Natural killer cell (primary cell): ENCODE measurements at regions not wholly inside any gene's neighbourhood (a gene's known extent, or its start where the extent isn't known, plus 50 kb on each side); places are given as distances from the start of the nearest gene placed in this dataset.

Experiments used
- ATAC-seq, 3 donors: fragments of 150-1000 bp in 2 of 3; fragments of 200-7000 bp in 1 of 3; cut with Tn5 transposase; 1 replicate in 1 of 3; 2 replicates in 2 of 3; pipeline ENCODE4 v1.10.0; 2021; ENCODE audit warnings: mild to moderate bottlenecking in 2 of 3, moderate library complexity in 2 of 3
- DNase-seq, 2 donors: peaks; one replicate each; pipeline versions ENCODE4 v3.0.0 to v3.0.0-alpha.2; 2013 to 2021; ENCODE audit warnings: mixed read lengths in 1 of 2
- H3K27ac ChIP-seq: one replicate; pipeline ENCODE4 v1.5.1; 2013; ENCODE audit warnings: mild to moderate bottlenecking, low read length
- H3K27me3 ChIP-seq: one replicate; pipeline ENCODE4 v1.6.1; 2013; ENCODE audit warnings: low read length; ENCODE audit not compliant: control insufficient read depth, insufficient read depth
- H3K36me3 ChIP-seq: one replicate; pipeline ENCODE4 v1.6.1; 2013; ENCODE audit warnings: low read length; ENCODE audit not compliant: control insufficient read depth, insufficient read depth
- H3K4me1 ChIP-seq: one replicate; pipeline ENCODE4 v1.6.1; 2013; ENCODE audit warnings: low read length; ENCODE audit not compliant: control insufficient read depth, insufficient read depth
- H3K4me3 ChIP-seq: one replicate; pipeline ENCODE4 v1.5.1; 2013; ENCODE audit warnings: low read length
- H3K9me3 ChIP-seq: one replicate; pipeline ENCODE4 v1.6.1; 2013; ENCODE audit warnings: low read length; ENCODE audit not compliant: control insufficient read depth, insufficient read depth
- H3K27ac Mint-ChIP-seq, 2 donors: one replicate each; pipeline ENCODE4 v1.8.0; 2022; ENCODE audit warnings: mild to moderate bottlenecking in 2 of 2, mixed read lengths in 2 of 2, moderate library complexity in 1 of 2
- H3K27me3 Mint-ChIP-seq, 2 donors: one replicate each; pipeline ENCODE4 v1.8.0; 2022; ENCODE audit warnings: low read depth in 2 of 2, mixed read lengths in 2 of 2
- H3K36me3 Mint-ChIP-seq: one replicate; pipeline ENCODE4 v1.8.0; 2022; ENCODE audit warnings: mixed read lengths
- H3K4me1 Mint-ChIP-seq, 2 donors: one replicate each; pipeline ENCODE4 v1.8.0; 2022; ENCODE audit warnings: mixed read lengths in 2 of 2
- H3K4me3 Mint-ChIP-seq: one replicate; pipeline ENCODE4 v1.8.0; 2022; ENCODE audit warnings: mild to moderate bottlenecking, moderate library complexity, mixed read lengths
- H3K9me3 Mint-ChIP-seq, 2 donors: one replicate each; pipeline ENCODE4 v1.8.0; 2022; ENCODE audit warnings: mixed read lengths in 2 of 2
- CTCF ChIP-seq: fragments of 200-600 bp; IDR thresholded peaks from one replicate; pipeline ENCODE4 v1.8.0; 2022; ENCODE audit warnings: antibody characterized with exemption
- WGBS: methylation state at CpG from one replicate; pipeline ENCODE4 v1.1.7; 2013; ENCODE audit warnings: missing lambda C conversion rate; ENCODE audit not compliant: insufficient coverage; 5-methylcytosine and 5-hydroxymethylcytosine counted together
- intact Hi-C: fragments of 100-400 bp; cut with micrococcal nuclease; formaldehyde crosslinking; loops from one replicate; pipeline ENCODE4 v1.14.2; 2022

- Mint-ChIP-seq H3K4me1 (no peaks in the 10 kb centered on the region), H3K27me3 (no peaks in the 10 kb centered on the region), H3K9me3 (peaks cover 11 to 20% of the 10 kb centered on the region in 2 donors), H3K4me3 (no peak overlapping the region), H3K27ac (no peak overlapping the region), H3K36me3 (no peaks in the 10 kb centered on the region)
- ATAC-seq (no peak), DNase-seq (no peak)
- no peaks in the 10 kb centered on the region for H3K4me1 ChIP-seq
- no peak overlapping the region for H3K4me3 ChIP-seq
- H3K9me3 ChIP-seq: no peaks in the 10 kb centered on the region
- intact Hi-C loops: no loop called here
- H3K36me3 ChIP-seq: no peaks in the 10 kb centered on the region
- H3K27ac ChIP-seq: no peak overlapping the region
- TF ChIP-seq CTCF: no peak
- 78% methylated on average over 2 of the region's 2 CpGs for WGBS
- H3K27me3 ChIP-seq: no peaks in the 10 kb centered on the region
Measured at GRCh38 chr1:69278923-69279322, 288.8 kb upstream of the LRRC7 start.

GRCh38 chr1:69283516-69283915 lies 284.2 kb upstream of the LRRC7 start:
- Histone ChIP-seq H3K36me3 (no peaks in the 10 kb centered on the region), H3K4me1 (no peaks in the 10 kb centered on the region), H3K27ac (no peak overlapping the region), H3K27me3 (no peaks in the 10 kb centered on the region), H3K4me3 (no peak overlapping the region), H3K9me3 (no peaks in the 10 kb centered on the region)
- TF ChIP-seq CTCF: no peak
- Mint-ChIP-seq H3K27me3 (no peaks in the 10 kb centered on the region), H3K36me3 (no peaks in the 10 kb centered on the region), H3K9me3 (peaks cover 5 to 24% of the 10 kb centered on the region in 2 donors), H3K4me1 (no peaks in the 10 kb centered on the region), H3K27ac (no peak overlapping the region), H3K4me3 (no peak overlapping the region)
- 83% methylated on average over 1 of the region's 1 CpG for WGBS
- intact Hi-C loops: no loop called here
- DNase-seq (no peak), ATAC-seq (no peak)

DNA sequence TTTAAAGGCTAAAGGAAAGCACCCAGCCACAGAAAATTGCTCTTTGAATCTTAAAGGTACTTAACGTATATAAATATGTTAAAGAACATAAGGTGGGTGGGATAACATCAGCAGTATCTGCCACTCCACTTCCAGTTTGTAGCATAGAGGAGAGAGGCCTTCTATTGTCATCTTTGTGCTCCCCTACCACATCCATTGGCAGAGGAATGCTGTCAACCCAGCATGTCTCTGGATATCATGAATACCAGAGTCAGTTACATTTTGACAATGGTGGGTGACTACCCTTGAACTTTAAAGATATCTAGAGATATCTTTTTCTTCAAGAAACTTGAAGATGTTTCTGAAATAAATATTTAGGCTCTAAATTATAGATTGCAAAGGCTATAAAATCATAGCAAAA lies 283.2 kb upstream of the LRRC7 start:
- no peak overlapping the region for H3K4me3 Mint-ChIP-seq
- intact Hi-C loops: no loop called here
- no peak for TF ChIP-seq CTCF

GRCh38 chr1:69288416-69288815 lies 279.3 kb upstream of the LRRC7 start:
- Histone ChIP-seq H3K4me3 (no peak overlapping the region), H3K27me3 (no peaks in the 10 kb centered on the region), H3K36me3 (no peaks in the 10 kb centered on the region), H3K4me1 (no peaks in the 10 kb centered on the region), H3K27ac (no peak overlapping the region), H3K9me3 (no peaks in the 10 kb centered on the region)
- H3K4me1 Mint-ChIP-seq: no peaks in the 10 kb centered on the region
- no peaks in the 10 kb centered on the region for H3K36me3 Mint-ChIP-seq
- no peak for TF ChIP-seq CTCF
- H3K4me3 Mint-ChIP-seq: no peak overlapping the region
- no peaks in the 10 kb centered on the region for H3K27me3 Mint-ChIP-seq
- H3K9me3 Mint-ChIP-seq: peaks cover 2 to 16% of the 10 kb centered on the region in 2 donors
- ATAC-seq: no peak
- H3K27ac Mint-ChIP-seq: no peak overlapping the region
- intact Hi-C loops: no loop called here
- no peak for DNase-seq
- WGBS: 86% methylated on average over 5 of the region's 5 CpGs

More for the DNA sequence above, 283.2 kb upstream of the LRRC7 start:
- Mint-ChIP-seq H3K9me3 (peaks cover 3 to 21% of the 10 kb centered on the region in 2 donors), H3K36me3 (no peaks in the 10 kb centered on the region), H3K27me3 (no peaks in the 10 kb centered on the region), H3K4me1 (no peaks in the 10 kb centered on the region), H3K27ac (no peak overlapping the region)
- H3K9me3 ChIP-seq: no peaks in the 10 kb centered on the region
- H3K4me1 ChIP-seq: no peaks in the 10 kb centered on the region
- no peak for ATAC-seq
- no peak overlapping the region for H3K4me3 ChIP-seq
- DNase-seq: no peak
- no peaks in the 10 kb centered on the region for H3K36me3 ChIP-seq
- no peaks in the 10 kb centered on the region for H3K27me3 ChIP-seq
- no CpG with 5 or more reads among the region's 1 CpG for WGBS
- no peak overlapping the region for H3K27ac ChIP-seq
